Testis (tissue), 2 donors: ENCODE measurements at regions not wholly inside any gene's neighbourhood (a gene's known extent, or its start where the extent isn't known, plus 50 kb on each side); places are given as distances from the start of the nearest gene placed in this dataset.

Source experiments
- DNase-seq: peaks from one replicate; pipeline ENCODE4 v3.0.0-alpha.2; 2019
- H3K27ac ChIP-seq, 2 donors: fragments of 200-600 bp; sonication (generic); one replicate each; pipeline ENCODE4 v1.5.1; 2019
- H3K27me3 ChIP-seq: fragments of 200-600 bp; sonication (generic); one replicate; pipeline ENCODE4 v1.5.1; 2019
- H3K36me3 ChIP-seq: fragments of 200-600 bp; sonication (generic); one replicate; pipeline ENCODE4 v1.5.1; 2017; ENCODE audit warnings: low read depth; ENCODE audit errors: missing control alignments
- H3K4me1 ChIP-seq: fragments of 200-600 bp; sonication (generic); one replicate; pipeline ENCODE4 v1.5.1; 2019
- H3K4me3 ChIP-seq, 2 donors: fragments of 200-600 bp; sonication (generic); one replicate each; pipeline ENCODE4 v1.5.1; 2017 to 2019
- H3K9me3 ChIP-seq: fragments of 200-600 bp; sonication (generic); one replicate; pipeline ENCODE4 v1.5.1; 2017
- POLR2A ChIP-seq: fragments of 450-650 bp; IDR thresholded peaks from one replicate; pipeline ENCODE4 v1.6.1; 2017; ENCODE audit warnings: antibody characterized with exemption, mild to moderate bottlenecking, moderate library complexity
- WGBS, 2 donors: methylation state at CpG; one replicate each; pipeline ENCODE4 v1.1.5; 2018; 5-methylcytosine and 5-hydroxymethylcytosine counted together
- intact Hi-C: fragments of 100-400 bp; cut with DNase I; formaldehyde crosslinking; loops from one replicate; pipeline ENCODE4 v1.15.1; 2023; ENCODE audit warnings: low total_unique reads
- TF ChIP-seq, protein P1 (sequence below), 3 experiments: fragments of 450-650 bp in 2 of 3; fragments of 200-600 bp in 1 of 3; sonication (generic) in 1 of 3; IDR thresholded peaks; one replicate each; pipeline ENCODE4 v1.5.1; 2016 to 2019; ENCODE audit warnings: antibody characterized with exemption in 3 of 3, mild to moderate bottlenecking in 2 of 3, moderate library complexity in 1 of 3

DNA sequence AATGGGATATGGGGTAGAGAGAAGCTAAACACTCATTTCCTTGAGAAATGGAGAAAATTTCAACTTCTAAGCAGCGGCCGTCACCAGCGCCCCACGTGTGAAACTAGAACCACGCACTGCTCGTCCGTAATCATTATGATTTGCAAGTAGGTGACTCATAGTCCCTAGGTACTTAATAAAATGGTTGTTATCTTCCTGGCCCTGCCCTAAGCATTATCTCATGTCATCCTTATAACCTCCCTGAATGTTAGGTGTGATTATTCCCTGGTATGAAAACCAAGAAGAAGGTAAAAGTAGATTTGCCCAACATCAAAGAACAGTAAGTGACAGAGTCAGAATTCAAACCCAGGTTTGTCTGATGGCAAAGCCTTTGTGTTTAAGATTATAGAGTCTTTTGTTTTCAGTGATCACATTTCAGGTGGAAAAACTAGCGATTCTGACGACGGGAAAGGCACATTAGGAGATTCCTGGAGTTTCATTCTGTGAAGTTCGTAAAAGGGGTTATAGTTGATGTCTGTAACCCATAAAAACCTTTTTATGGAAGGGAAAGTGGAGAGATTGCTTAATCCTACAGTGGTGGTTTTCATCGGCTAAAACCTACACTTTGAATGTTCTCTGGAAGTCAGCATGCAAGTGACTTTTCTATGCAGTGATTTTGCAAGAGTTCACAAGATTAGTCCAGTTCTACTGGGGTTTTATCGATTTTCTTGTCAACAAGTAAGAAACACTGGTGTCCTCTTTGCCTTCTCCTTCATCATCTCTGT is 202.9 kb upstream of the WWC1 start:
- Histone ChIP-seq H3K4me3 (no peak overlapping the region), H3K4me1 (no peaks in the 10 kb centered on the region), H3K27me3 (no peaks in the 10 kb centered on the region), H3K36me3 (no peaks in the 10 kb centered on the region), H3K27ac (no peak overlapping the region), H3K9me3 (no peaks in the 10 kb centered on the region)
- DNase-seq: no peak
- no peak for TF ChIP-seq POLR2A
- WGBS, 2 donors: 85 to 90% methylated on average over 13 of the region's 13 CpGs
- intact Hi-C loops: no loop called here

DNA sequence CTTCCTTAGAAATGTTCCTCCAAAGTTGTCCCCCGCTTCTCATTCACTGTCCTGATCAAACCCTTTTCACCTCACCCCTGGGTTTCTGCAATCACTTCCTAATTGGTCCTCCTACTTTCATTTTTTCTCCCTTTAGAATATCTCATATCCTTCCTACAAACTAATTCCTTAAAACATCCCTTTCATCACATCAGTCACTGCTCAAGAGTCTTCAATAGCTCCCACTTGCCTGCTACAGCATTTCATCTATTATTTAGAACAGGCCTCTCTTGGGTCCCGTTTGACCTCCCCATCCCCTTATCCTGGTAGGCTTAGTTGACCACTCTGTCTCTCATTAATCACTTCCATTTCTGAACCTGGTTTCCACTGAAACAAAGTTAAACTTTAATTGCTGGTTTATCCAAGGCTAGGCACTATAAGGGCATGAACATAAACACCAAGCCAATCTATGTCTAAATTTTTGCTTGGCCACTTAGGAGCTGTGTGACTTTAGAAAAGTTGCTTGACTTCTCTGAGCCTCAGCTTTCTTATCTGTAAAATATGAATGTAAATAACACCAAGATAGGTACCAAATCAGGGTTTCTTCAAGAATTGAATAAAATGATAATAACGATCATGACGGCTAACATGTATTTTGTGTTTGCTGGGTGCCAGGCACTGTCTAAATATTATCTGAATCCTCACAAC is 202.1 kb upstream of the WWC1 start:
- no peaks in the 10 kb centered on the region for H3K4me1 ChIP-seq
- intact Hi-C loops: no loop called here
- DNase-seq: no peak
- H3K36me3 ChIP-seq: no peaks in the 10 kb centered on the region
- no peaks in the 10 kb centered on the region for H3K27me3 ChIP-seq
- TF ChIP-seq POLR2A: no peak
- TF ChIP-seq, protein P1, sequence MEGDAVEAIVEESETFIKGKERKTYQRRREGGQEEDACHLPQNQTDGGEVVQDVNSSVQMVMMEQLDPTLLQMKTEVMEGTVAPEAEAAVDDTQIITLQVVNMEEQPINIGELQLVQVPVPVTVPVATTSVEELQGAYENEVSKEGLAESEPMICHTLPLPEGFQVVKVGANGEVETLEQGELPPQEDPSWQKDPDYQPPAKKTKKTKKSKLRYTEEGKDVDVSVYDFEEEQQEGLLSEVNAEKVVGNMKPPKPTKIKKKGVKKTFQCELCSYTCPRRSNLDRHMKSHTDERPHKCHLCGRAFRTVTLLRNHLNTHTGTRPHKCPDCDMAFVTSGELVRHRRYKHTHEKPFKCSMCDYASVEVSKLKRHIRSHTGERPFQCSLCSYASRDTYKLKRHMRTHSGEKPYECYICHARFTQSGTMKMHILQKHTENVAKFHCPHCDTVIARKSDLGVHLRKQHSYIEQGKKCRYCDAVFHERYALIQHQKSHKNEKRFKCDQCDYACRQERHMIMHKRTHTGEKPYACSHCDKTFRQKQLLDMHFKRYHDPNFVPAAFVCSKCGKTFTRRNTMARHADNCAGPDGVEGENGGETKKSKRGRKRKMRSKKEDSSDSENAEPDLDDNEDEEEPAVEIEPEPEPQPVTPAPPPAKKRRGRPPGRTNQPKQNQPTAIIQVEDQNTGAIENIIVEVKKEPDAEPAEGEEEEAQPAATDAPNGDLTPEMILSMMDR (IDR thresholded peaks at IDR 0.05): no peak
- no peak overlapping the region for H3K27ac ChIP-seq
- H3K9me3 ChIP-seq: no peaks in the 10 kb centered on the region
- H3K4me3 ChIP-seq: no peak overlapping the region
- 90 to 93% methylated on average over 4 of the region's 4 CpGs for WGBS, 2 donors

DNA sequence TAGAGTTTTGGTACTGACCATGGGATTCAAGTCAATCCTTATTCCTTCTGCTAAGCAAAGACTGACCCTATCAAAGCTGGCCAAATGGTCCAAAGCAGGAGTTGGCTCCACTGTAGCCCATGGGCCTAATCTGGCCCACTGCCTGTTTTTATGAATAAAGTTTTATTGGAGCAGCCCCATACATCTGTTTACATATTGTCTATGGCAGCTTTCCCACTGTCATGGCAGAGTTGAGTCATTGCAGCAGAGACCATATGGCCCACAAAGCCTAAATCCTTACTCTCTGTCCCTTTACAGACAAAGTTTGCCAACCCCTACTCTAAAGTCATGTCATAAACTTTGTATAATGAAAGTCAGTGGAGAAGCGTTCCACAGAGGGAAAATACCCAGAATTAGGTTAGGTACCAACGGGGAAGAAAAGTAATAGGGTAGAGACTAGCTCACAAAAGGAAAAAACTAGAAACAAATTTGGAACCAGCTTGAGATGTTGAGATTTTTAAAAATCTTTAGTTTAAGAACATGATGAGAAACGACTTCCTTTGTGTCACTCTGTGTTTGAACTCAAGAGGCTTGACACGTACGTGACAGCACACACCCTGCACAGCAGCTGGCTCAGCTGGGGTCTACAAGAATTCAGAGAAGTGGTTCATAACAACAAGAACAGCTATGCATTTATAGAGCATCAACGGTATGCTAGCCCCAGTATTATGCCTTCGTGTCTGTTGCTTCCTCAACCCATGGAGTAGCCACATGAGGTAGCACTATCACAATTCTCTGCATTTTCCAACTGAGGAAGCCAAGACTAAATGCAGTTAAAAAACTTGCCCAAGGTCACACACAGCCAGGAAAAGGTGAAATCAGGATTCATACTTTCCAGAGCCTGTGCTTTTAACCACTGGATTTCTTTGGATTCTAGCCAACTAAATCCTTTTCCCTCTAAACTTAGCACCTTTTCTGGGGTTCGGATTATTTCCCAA is 198.9 kb upstream of the WWC1 start:
- no peaks in the 10 kb centered on the region for H3K27me3 ChIP-seq

DNA sequence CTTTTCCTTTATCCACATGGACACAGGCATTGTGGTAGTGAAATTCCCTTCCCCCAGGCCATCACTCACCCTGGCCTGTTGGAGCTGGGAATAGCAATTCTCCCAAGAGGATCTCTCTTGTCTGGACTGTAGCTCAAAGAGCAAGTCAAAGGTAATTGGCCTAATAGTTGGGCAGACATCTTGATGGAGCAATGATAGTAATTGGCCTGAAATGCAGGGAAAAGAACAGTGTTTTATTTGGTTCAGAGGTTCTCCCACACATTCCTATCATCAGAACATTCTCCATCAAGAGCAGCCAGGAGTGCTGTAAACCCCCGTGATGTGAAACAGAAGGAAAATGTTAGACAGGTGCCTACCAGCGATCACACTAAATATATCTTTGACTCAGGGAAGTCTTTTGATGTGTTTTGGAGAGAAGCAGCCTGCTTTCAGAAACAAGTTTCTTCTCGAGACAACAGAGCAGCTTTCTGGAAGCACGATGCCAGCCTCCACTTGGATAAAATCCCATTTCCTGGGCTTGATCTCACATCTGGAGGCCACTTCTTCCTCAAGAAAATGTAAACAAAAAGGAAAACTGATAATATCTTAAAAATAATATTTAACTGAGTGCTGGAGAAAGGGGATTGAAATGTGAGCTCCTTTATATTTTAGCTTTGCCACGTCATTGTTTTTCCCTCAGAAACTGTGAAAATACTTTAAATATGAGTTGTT is 198.1 kb upstream of the WWC1 start:
- TF ChIP-seq POLR2A: no peak
- TF ChIP-seq, protein P1 (IDR thresholded peaks at IDR 0.05): no peak
- 55 to 57% methylated on average over 5 of the region's 5 CpGs for WGBS, 2 donors
- H3K27ac ChIP-seq: no peak overlapping the region
- H3K9me3 ChIP-seq: no peaks in the 10 kb centered on the region
- no peak overlapping the region for H3K4me3 ChIP-seq
- no peaks in the 10 kb centered on the region for H3K27me3 ChIP-seq
- intact Hi-C loops: no loop called here
- H3K4me1 ChIP-seq: no peaks in the 10 kb centered on the region
- no peak for DNase-seq
- no peaks in the 10 kb centered on the region for H3K36me3 ChIP-seq

More for the DNA sequence above, 198.9 kb upstream of the WWC1 start:
- TF ChIP-seq POLR2A: no peak
- TF ChIP-seq, protein P1 (IDR thresholded peaks at IDR 0.05): no peak
- Histone ChIP-seq H3K36me3 (no peaks in the 10 kb centered on the region), H3K4me1 (no peaks in the 10 kb centered on the region), H3K9me3 (no peaks in the 10 kb centered on the region), H3K27ac (no peak overlapping the region), H3K4me3 (no peak overlapping the region)
- no peak for DNase-seq
- WGBS, 2 donors: 81 to 84% methylated on average over 8 of the region's 8 CpGs
- intact Hi-C loops: no loop called here
